ENCODE measurements at regions not wholly inside any gene's neighbourhood (a gene's known extent, or its start where the extent isn't known, plus 50 kb on each side); places are given as distances from the start of the nearest gene placed in this dataset.

- TF ChIP-seq, protein P1, sequence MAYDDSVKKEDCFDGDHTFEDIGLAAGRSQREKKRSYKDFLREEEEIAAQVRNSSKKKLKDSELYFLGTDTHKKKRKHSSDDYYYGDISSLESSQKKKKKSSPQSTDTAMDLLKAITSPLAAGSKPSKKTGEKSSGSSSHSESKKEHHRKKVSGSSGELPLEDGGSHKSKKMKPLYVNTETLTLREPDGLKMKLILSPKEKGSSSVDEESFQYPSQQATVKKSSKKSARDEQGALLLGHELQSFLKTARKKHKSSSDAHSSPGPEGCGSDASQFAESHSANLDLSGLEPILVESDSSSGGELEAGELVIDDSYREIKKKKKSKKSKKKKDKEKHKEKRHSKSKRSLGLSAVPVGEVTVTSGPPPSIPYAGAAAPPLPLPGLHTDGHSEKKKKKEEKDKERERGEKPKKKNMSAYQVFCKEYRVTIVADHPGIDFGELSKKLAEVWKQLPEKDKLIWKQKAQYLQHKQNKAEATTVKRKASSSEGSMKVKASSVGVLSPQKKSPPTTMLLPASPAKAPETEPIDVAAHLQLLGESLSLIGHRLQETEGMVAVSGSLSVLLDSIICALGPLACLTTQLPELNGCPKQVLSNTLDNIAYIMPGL (CRISPR knock-in tag; IDR thresholded peaks at IDR 0.05; ENCODE audit: borderline replicate concordance in 1 of 2, low read depth in 1 of 2) = peak; percentile 84 to 92; a peak in 3 of 4 replicates
- no peak for TF ChIP-seq ZUFSP (CRISPR knock-in tag; IDR thresholded peaks at IDR 0.05; ENCODE audit: borderline replicate concordance)
- no peak for TF ChIP-seq ZNF678 (CRISPR knock-in tag; IDR thresholded peaks at IDR 0.05)
- TF ChIP-seq HNRNPLL (IDR thresholded peaks at IDR 0.05; ENCODE audit: low read depth, low read length, poor library complexity, severe bottlenecking) = peak; percentile 13
- peak; percentile 100 for TF ChIP-seq HDAC1 (CRISPR knock-in tag; IDR thresholded peaks at IDR 0.05)
- no peak for TF ChIP-seq CBX2 (IDR thresholded peaks at IDR 0.05; ENCODE audit: low read depth, low read length)
- TF ChIP-seq CBX2 (CRISPR knock-in tag; IDR thresholded peaks at IDR 0.05; ENCODE audit: low read depth) = peak; percentile 48; the same call in 1 of the 2 replicates
- peak; percentile 55; the same call in 1 of the 2 replicates for TF ChIP-seq BATF2 (CRISPR knock-in tag; IDR thresholded peaks at IDR 0.05)
- TF ChIP-seq ARNTL (CRISPR knock-in tag; IDR thresholded peaks at IDR 0.05) = peak; percentile 98
- peak; percentile 92 for TF ChIP-seq TGIF2 (CRISPR knock-in tag; IDR thresholded peaks at IDR 0.05)
- TF ChIP-seq XBP1 (CRISPR knock-in tag; IDR thresholded peaks at IDR 0.05) = no peak; the same call in 1 of the 2 replicates
- peak; percentile 97 for TF ChIP-seq CSRNP1 (CRISPR knock-in tag; IDR thresholded peaks at IDR 0.05)
- TF ChIP-seq NAIF1 (CRISPR knock-in tag; IDR thresholded peaks at IDR 0.05; ENCODE audit: borderline replicate concordance) = no peak
- TF ChIP-seq HOXD1 (CRISPR knock-in tag; IDR thresholded peaks at IDR 0.05) = peak; percentile 90
- TF ChIP-seq FOXC1 (CRISPR knock-in tag; IDR thresholded peaks at IDR 0.05; ENCODE audit: borderline replicate concordance) = peak; percentile 95
- no peak for TF ChIP-seq AGO2 (optimal IDR thresholded peaks at IDR 0.05; ENCODE audit: low read depth, low read length)
- 0 out of 2 replicates have a peak, but pooled peaks have one; percentile 8 for TF ChIP-seq ZSCAN20 (CRISPR knock-in tag; IDR thresholded peaks at IDR 0.05; ENCODE audit: borderline replicate concordance)
- TF ChIP-seq FOXK2 (IDR thresholded peaks at IDR 0.05) = no peak
These were observed 104.9 kb downstream of the SNX5 start (continued) for GRCh38 chr20:17863577-17864292.

Measured in HepG2 (cell line).